Activated CD8-positive, alpha-beta memory T cell treated with anti-CD3 and anti-CD28 coated beads for 36 hours (primary cell): ENCODE measurements at regions not wholly inside any gene's neighbourhood (a gene's known extent, or its start where the extent isn't known, plus 50 kb on each side); places are given as distances from the start of the nearest gene placed in this dataset.
"Not testable (repeated sequence)": the region's sequence is repeated elsewhere in the genome, so short reads cannot be mapped to it uniquely, and the experiment has no call there.

Experiments
- CTCF ChIA-PET: fragments of 350-600 bp; sonication (Branson Sonifier 250); formaldehyde crosslinking; loops from one replicate; lab custom pipeline; 2021; ENCODE audit warnings: antibody characterized with exemption; lab: Charles Lee
- POLR2A ChIA-PET: fragments of 350-600 bp; sonication (Branson Sonifier 250); formaldehyde crosslinking; loops from one replicate; lab custom pipeline; 2021; ENCODE audit warnings: antibody characterized with exemption; lab: Charles Lee

DNA sequence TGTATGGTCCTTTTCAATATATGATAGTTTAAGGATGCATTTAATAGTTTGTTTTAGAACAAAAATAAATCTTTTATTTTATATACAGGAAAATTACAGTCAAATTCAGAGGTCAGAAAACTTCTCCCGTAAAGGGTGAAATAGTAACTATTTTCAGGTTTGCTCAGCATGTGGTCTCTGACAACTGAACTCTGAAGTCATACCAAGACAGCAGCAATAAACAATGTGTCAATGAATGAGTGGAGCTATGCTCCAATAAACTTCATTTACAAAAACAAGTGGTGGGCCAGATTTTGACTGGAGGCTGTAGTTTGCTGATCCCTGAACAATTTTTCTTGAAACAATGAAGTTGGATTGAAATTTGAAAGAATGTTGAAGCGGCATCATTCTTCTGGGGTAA lies 123.6 kb downstream of the ZNF248 start:
- ChIA-PET CTCF (no interaction called here), POLR2A (no interaction called here)

DNA sequence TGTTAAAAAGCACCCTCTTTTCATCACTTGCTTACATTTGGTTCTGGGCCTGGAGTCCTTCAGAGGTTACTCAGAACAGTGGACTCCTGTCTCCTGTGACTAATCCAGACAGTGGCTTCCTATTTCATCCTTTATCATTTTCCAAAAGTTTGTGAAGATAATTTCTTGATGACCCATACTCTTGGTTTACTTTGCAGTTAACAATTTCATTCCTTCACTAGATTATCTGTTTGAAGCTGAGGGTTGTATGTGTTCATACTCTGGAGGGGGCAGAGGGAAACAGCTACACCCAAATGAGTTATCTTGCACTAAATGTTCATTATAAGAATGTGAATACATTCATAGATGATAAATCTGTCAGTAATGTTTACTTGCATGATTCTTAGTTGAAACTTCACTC lies 124.7 kb downstream of the ZNF248 start:
- POLR2A ChIA-PET = no interaction called here

DNA sequence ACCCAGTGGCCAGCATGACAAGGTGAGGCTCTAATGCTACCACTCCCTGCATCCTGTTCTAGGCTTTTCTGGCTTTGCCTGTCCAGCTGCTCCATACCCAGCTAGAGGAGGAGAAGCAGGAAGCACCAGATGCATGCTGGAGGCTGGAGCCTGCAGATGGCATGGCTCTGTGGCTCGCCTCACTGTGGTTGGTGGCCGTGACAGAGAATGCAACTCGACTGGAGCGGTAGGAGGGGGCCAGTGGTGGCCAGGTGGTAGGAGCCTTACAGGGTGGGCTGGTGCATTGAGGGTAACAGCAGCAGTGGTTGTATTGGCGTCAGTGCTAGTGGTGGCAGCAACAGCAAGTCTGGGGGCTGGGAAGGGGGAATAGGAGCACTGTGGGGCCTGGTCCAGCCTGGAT lies 128.6 kb downstream of the ZNF248 start:
- POLR2A ChIA-PET = no interaction called here
- CTCF ChIA-PET = no interaction called here

More for the DNA sequence above, 124.7 kb downstream of the ZNF248 start:
- CTCF ChIA-PET = no interaction called here

DNA sequence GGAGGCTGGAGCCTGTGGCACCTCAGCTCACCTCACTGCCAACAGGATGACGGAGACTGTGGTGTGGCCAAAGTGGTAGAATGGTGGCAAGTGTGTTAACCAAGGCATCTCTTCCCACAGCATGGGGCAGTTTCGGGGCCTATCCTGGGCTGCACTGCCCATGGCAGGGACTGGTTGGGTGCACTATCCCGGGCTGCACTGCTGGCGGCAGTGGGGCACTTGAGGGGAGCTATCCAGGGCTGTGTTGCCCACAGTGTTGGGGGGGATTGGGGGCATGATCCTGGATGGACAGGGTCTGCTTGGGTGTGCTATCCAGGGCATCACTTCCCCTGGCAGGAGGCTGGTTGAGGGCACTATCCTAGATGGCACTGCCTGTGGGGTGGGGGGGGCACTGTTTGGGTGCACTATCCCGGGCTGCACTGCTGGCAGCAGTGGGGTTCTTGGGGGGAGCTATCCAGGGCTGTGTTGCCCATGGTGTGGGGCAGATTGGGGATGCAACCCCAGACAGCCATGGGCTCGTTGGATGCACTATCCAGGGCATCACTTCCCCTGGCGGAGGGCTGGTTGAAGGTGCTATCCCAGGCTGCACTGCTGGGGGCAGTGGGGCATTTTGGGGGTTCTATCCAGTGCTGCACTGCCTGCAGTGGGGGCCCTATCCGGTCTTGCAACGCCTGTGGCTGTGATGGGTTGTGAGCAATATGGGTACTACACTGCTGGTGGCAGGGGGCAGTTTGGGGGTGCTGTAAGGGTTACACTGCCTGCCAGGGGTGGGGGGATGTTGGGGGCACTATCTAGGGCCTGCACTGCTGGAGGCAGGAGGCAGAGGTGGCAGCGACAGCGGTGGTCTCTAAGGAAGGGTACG lies 129.7 kb downstream of the ZNF248 start:
- CTCF ChIA-PET = no interaction called here

DNA sequence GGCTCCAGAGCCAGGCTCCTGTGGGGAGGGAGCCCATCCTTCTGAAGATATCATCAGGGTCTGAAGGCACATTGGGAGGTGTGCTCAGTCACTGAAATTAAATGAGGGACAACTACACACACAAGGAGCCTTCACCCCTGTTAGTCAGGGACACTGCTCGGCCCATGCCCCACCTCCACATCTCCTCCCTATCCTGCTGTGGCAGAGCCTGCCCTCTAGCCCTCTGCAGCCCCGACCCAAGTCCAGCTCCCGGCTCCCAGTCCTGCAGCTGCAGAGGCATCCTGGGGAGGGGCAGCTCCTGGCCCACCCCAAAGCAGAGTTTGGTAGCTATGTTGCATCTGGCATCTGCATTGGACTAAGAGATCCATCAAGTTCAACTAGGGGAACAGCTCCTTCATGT lies 136.3 kb downstream of the ZNF248 start:
- CTCF ChIA-PET = no interaction called here
- POLR2A ChIA-PET = no interaction called here

More for the DNA sequence above, 129.7 kb downstream of the ZNF248 start:
- POLR2A ChIA-PET = no interaction called here

DNA sequence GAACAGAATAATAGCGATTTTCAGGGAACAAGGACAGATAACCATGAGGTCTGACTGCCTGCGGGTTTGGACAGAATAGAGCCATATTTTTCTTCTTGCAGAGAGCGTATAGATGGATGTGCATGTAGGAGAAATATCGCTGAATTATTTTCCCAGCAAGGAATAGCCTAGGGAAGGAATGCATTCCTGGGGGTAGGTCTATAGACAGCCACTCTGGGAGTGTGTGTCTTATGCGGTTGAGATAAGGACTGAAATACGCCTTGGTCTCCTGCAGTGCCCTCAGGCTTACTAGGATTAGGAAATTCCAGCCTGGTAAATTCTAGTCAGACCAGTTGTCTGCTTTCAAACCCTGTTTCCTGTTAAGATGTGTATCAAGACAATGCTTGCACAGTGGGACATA lies 139.3 kb downstream of the ZNF248 start:
- CTCF ChIA-PET, POLR2A ChIA-PET: not testable (repeated sequence)

DNA sequence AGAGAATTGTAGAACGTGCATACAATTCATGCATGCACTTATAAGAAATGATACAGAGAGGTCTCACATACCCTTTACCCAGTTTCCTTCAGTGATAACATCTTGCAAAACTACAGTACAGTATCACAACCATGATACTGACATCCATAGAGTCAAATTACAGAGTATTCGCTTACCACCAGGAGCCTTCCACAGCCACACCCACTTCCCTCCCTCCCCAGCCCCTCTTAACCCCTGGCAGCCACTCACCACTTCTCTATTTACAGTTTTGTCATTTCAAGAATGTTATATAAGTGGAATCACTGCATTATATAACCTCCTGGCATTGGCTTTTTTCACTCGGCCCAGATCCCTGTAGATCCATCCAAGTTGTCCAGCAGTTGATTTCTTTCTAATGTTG lies 143.8 kb downstream of the ZNF248 start:
- ChIA-PET POLR2A (no interaction called here), CTCF (no interaction called here)

DNA sequence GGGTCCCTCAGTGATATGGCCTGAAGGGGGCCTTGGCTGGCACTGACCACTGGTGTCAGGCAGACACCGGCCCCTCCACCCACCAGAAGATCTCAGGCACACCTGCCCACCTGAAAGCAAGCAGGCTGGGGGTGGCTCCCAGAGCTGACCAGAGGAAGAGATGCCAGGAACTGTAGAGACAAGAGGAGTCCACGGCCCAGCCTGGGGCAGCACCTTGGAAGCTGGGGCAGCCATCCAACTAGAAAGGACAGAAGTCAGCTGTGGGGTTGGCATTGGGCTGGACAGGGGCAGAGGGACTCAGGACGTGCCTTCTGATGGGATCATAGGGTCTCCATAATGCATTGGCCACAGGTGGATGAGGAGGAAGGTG lies 144.3 kb downstream of the ZNF248 start:
- ChIA-PET POLR2A (no interaction called here), CTCF (no interaction called here)

DNA sequence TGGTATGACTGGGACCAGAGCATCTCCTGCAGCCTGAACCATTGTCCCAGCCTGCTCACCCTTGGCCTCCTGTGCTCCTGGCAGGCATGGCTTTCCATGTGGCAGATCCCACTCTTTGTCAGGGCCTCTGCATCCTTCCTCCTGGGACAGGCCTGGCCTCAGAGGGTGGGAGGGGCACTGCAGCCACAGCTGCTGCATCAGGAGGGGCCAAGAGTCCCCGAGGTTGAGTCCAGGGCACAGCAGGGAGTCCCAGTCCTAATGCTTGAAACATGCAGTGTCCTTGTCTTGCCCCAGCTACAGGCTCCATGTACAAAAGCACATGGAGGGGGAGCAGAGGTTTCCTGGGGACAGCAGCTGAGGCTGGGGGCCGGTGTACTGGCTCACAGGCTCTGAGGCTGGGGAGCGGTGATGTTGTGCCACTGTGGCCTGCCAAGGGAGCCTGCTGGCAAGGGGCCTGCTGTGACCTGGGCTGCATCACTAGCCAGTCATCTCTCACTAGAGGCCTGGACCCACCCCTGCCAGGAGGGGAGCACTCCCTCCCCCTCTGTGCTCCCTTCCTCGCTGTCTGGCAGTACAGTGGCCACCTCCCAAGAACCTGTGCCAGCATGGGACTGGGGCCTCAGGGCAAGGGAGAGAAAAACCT lies 144.8 kb downstream of the ZNF248 start:
- ChIA-PET POLR2A (no interaction called here), CTCF (no interaction called here)

DNA sequence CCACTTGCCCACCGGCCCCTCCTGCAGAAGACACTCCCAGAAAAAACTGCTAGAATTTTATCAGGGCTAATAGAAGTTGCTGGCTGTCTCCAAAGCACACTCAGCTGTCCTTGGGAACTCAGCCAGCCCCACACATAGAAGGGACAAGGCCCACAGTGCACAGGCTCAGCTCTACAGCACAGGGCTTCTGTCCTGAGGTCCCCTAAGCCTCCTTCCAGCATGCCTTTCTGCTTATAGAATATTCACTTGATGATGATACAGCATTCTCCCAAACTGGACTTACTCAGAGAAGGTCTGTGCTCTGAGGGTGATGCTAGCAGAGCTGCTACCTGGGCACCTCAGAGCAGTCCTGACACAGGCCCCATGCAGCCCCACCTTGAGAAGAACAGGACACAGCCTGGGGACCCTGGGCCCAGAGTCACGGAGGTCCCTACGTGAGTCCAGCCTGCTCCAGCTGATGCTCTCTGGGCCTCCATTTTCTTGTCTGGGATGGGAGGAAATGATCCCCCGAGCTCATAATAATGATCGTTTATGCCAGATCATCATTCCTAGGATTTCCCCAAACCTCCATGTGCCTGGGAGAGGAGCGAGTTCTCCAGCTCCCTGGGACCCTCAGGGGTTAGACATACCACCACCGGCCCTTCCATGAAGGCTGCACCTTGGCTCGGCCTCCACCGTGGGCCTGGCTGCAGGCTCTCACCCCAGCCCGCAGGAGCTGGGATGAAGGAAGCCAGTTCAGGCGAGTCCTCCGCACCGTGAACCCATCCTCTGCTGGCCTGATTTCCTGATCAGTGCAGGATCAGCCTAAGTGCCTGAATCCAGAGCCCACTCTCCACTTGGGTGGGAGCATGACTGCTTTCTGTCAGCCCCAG lies 145.6 kb downstream of the ZNF248 start:
- ChIA-PET POLR2A (no interaction called here), CTCF (no interaction called here)

DNA sequence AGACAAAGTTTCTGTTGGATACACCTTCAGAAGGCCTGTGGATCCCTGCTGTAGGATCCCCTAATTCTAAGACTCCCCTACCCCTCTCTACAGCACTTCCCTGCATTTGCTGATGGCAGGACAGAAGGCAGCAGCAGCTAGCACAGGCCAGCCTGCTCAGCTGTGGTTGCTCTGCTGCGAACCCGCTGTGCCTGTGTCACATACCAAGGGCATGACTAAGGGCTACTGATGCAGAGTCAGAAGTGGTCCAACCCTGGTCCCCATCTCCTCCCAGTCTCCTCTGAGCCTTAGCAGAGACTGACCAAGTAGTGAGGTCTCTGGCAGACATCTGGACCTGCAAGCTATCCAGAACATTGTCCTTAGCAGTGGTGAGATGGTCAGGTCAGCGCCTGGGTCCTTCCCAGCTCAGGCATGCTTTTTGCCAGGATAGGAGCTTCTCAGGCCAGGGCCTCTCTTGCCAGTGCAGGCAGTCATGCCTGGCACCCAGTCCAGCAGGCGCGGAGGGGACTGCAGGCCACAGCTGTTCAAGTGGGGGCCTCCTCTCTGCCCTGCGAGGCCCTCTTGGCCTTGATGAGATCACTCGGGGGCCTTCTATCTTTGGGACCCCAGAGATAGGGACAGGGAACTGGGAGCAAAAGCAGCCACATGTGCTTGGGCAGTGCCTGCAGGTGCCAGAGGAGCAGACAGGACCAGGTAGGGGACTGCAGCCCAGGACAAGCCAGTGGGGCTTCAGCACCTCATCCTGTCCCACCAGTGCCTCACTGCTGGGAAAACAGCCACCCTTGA lies 146.4 kb downstream of the ZNF248 start:
- CTCF ChIA-PET = no interaction called here
- POLR2A ChIA-PET = no interaction called here

DNA sequence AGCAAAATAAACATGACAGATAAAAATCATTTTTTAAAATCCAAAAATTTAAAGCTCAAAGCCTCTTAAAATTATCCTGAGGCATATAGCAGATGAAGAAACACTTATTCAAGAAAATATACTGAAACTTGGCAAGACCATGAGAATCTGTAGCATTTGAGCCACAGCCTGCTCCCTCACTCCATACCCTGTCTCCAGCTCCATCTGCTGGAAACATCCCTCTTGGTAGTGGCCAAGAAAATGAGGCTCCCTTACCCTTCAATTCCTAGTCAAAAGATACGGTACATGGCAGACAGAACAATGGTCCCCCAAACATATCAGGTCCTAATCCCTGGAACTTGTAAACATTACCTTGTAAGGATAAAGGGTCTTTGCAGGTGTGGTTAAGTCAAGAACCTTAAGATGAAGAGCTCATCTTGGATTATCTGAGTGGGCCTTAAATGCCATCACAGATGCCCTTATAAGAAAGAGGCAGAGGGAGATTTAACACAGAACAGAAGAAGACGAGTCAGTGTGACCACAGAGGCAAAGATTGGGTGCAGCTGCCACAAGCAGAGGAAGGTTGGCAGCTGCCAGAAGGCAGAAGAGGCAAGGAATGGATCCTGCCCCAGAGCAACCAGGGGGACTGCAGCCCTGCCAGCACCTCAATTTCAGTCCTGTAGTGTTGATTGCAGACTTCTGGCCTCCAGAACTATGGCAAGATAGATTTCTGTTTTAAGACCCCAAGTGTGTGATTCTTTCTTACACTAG lies 149.4 kb downstream of the ZNF248 start:
- ChIA-PET CTCF (interaction anchor here (0.5 kb wide), 1 partner anchor 389 kb away, joined by 3 read pairs; no protein-coding TSS in a partner anchor), POLR2A (no interaction called here)

DNA sequence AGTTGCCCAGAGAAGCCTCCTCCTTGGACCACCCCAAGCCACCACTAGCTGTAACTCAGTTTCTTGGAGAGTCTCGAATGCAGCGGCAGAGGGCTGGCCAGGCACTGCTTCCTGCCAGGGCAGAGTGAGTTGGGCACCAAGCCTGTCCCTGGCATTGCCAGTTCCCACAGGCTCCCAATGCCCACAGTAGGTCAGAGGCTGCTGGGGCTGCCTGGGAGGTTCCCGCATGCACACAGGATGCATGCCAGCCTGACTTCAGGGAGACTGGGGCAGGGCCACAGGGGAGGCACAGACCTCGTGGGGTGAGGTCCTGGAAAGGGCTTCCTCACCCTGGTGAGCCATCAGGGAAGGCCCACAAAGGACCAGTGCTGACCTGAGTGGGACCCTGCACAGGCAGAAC lies 152.8 kb downstream of the ZNF248 start:
- ChIA-PET POLR2A (no interaction called here), CTCF (no interaction called here)

DNA sequence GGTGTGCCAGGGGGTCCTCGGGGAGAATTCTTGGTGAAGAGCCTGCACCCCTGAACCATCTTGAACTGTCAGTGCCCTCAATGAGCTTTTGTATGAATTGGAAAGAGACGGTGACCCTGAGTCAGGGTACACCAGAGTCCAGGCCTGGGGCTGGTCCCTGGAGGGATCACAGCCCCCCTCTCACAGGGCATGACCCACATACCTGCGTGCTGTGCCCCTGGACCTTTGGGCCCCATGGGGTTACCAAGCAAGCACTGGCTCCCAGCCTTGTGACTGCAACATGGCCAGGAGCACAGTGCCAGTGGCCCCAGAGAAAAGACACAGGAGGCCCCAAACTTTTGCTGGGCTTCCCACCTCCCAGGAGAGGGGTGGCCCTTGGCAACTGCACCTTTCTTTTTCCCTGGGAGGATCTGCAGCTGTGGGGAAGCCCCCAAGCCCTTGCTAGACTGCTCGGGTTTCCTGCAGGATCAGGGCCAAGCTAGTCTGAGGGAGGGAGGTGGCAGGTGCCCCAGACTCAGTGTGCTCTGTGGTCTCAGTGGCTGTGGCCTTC lies 153.5 kb downstream of the ZNF248 start:
- CTCF ChIA-PET = no interaction called here
- POLR2A ChIA-PET = no interaction called here

DNA sequence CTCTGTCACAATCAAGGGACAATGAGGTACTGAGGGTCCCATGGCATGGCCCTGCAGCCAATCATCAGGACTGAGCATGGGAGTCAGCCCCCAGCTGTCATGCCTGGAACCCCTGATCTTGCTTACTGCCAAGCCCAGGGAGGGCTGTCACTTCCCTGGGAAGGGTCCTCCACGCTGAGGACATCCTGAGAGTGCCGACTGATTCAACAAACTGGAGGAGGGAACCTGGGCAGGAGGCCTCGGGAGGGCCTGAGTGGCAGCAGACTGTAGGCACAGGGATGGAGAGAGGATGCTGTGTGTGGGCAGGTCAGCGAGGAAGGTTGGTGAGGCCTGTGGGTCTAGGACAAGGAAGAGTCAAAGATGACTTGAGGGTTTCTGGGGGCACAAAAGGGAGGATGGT lies 154.3 kb downstream of the ZNF248 start:
- ChIA-PET POLR2A (no interaction called here), CTCF (no interaction called here)

DNA sequence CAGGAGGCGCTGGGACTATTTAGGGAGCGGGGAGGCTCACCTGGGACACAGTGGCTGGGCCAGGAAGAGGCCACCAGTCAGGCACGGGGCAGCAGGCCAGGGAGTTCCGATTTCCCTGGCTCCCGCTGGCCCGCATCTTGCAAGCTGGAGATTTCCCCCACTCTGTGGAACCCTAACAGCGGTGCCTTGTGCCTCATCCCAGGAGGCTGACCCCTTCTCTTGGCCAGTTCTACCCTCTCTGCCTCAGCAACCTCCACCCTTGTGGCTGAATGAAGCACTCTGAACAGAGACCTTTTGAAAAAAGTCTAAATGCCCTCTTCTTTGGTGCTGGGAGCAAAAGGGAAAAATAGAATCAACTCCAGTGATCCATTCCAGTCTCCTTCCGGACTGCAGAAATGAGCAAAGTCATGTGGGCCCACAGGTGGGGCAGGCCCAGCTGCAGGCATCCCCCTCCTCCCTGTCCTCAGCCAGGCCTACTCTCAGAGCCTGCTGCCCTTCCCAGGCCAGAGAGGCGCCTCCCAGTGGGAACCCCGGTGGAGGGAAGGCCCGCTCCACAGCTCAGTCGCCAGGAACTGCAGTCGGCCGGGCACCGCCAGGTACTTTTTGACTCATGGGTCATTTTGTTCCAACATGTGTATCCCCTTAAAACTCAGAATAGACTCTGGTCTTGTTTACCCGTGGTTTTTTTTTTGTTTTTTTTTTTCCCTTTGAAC lies 155.5 kb downstream of the ZNF248 start:
- CTCF ChIA-PET = no interaction called here
- POLR2A ChIA-PET = no interaction called here

DNA sequence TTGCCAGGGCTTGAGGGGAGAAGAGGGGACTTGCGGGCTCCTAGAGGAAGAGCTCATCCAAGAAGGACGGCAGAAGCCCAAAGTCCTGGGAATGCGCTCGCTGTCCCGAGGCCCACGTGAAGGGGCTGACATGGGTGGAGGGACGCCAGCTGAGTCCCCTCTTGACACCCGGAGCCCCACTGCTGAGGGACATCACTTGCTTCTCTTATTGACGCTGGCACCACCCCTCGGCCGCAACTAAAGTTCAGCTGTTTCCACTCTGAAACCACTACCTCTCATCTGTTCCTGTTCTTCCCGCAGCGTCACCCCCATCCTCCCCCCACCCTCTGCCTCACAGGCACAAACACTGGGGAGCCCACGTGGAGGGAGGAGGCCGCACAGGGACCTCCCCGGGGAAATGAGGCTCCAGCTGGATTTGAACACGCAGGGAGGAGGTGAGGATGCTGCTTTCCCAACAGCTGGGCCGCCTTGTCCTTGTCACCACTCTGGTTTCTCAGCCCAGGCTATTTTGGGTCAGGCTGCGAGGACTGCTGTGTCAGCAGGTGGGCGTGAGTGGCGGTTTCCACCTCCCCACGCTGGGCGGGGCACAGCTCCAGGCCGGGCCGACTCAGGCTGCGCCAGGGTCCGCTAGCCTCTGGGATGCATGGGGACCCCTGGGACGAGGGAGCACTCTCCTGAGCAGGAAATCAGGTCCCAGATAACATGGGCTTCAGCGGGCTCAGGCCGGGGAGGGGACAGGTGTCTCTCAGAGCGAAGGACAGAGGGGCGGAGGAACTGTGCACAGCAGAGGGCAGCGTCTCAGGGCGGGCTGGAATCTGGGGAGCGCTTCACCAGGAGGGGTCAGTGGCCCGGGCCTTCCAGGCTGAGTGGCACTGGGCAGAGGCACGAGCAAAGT lies 156.3 kb downstream of the ZNF248 start:
- POLR2A ChIA-PET = no interaction called here
- CTCF ChIA-PET = no interaction called here
